ENCODE measurements at regions not wholly inside any gene's neighbourhood (a gene's known extent, or its start where the extent isn't known, plus 50 kb on each side); places are given as distances from the start of the nearest gene placed in this dataset.

- DNase-seq = no peak
Measured at GRCh38 chr6:170053966-170054661, 236.8 kb downstream of the DLL1 start.

- no peak for DNase-seq
Measured at GRCh38 chr6:170052991-170053821, 237.7 kb downstream of the DLL1 start.

GRCh38 chr6:170051229-170052172 lies 239.4 kb downstream of the DLL1 start:
- no peak for DNase-seq

GRCh38 chr6:170050591-170051041 lies 240.3 kb downstream of the DLL1 start:
- no peak for DNase-seq

- DNase-seq = no peak
Measured at GRCh38 chr6:170049641-170050561, 241.0 kb downstream of the DLL1 start.

GRCh38 chr6:170048615-170049256 lies 242.1 kb downstream of the DLL1 start:
- DNase-seq = no peak

- no peak for DNase-seq
Measured at GRCh38 chr6:170047823-170048222, 243.1 kb downstream of the DLL1 start.

GRCh38 chr6:170046791-170047626 lies 243.9 kb downstream of the DLL1 start:
- no peak for DNase-seq

GRCh38 chr6:170045981-170046667 lies 244.8 kb downstream of the DLL1 start:
- DNase-seq = no peak

GRCh38 chr6:170045563-170045960 lies 245.3 kb downstream of the DLL1 start:
- no peak for DNase-seq

- DNase-seq = no peak
Measured at GRCh38 chr6:170044836-170045562, 245.9 kb downstream of the DLL1 start.

GRCh38 chr6:170043881-170044790 lies 246.7 kb downstream of the DLL1 start:
- DNase-seq = no peak

- no peak for DNase-seq
Measured at GRCh38 chr6:170043150-170043819, 247.6 kb downstream of the DLL1 start.

- no peak for DNase-seq
Measured at GRCh38 chr6:170042596-170043118, 248.2 kb downstream of the DLL1 start.

GRCh38 chr6:170042123-170042522 lies 248.8 kb downstream of the DLL1 start:
- no peak for DNase-seq

GRCh38 chr6:170041526-170041925 lies 249.4 kb downstream of the DLL1 start:
- DNase-seq = no peak

- DNase-seq = no peak
Measured at GRCh38 chr6:170040906-170041305, 250.0 kb downstream of the DLL1 start.
